GM10248 (cell line): ENCODE measurements at regions not wholly inside any gene's neighbourhood (a gene's known extent, or its start where the extent isn't known, plus 50 kb on each side); places are given as distances from the start of the nearest gene placed in this dataset.

Experiments used
- CTCF ChIA-PET: fragments of 300-600 bp; sonication (Branson Sonifier 250); formaldehyde crosslinking; extraction: SDS; loops from one replicate; lab custom pipeline; 2021; ENCODE audit warnings: antibody characterized with exemption; lab: Yijun Ruan, JAX
- POLR2A ChIA-PET: fragments of 350-650 bp; sonication (Branson Sonifier 250); formaldehyde crosslinking; extraction: SDS; loops from one replicate; lab custom pipeline; 2020; ENCODE audit warnings: antibody characterized with exemption; lab: Yijun Ruan, JAX
- DNase-seq: peaks from one replicate; pipeline ENCODE4 v3.0.0; 2012; ENCODE audit errors: extremely low spot score
- CTCF ChIP-seq: IDR thresholded peaks from 2 replicates; pipeline ENCODE4 v1.5.1; 2012; ENCODE audit warnings: mild to moderate bottlenecking, low read depth; ENCODE audit errors: extremely low read depth, missing control alignments, control extremely low read depth

- ChIA-PET CTCF (no interaction called here), POLR2A (no interaction called here)
- no peak for TF ChIP-seq CTCF
- DNase-seq, result no peak
Observed at GRCh38 chr18:30888344-30888743, 154.2 kb downstream of the DSC3 start.

DNA sequence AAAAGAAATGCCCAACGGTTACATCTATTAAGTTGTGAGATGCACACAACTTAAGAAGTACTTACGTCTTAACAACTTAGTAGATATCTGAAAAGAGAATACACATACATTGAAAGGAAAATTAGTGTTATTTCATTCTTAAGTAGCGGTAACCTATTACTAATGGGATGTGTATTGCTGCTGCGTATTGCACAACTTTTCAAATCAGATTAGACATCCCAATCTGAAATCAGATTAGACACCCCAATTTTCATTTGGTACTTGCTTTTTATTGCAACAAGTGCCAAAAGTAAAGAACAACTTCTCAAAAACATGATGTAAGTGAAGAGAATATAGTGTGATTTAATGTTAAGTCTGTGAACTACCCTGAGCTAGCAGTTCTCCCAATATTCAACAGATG, 155.5 kb downstream of the DSC3 start:
- DNase-seq, result no peak
- no peak for TF ChIP-seq CTCF
- POLR2A ChIA-PET, result no interaction called here
- CTCF ChIA-PET, result no interaction called here

GRCh38 chr18:30870466-30870865, 172.1 kb downstream of the DSC3 start:
- CTCF ChIA-PET, result interaction anchor here (2.7 kb wide), 1 partner anchor 9 kb away, joined by 7 read pairs; no protein-coding TSS in a partner anchor
- POLR2A ChIA-PET, result no interaction called here
- TF ChIP-seq CTCF, result no peak
- DNase-seq, result no peak

- DNase-seq, result no peak
- CTCF ChIA-PET, result no interaction called here
- POLR2A ChIA-PET, result no interaction called here
- no peak for TF ChIP-seq CTCF
Observed at GRCh38 chr18:30862900-30863299, 179.6 kb downstream of the DSC3 start.

DNA sequence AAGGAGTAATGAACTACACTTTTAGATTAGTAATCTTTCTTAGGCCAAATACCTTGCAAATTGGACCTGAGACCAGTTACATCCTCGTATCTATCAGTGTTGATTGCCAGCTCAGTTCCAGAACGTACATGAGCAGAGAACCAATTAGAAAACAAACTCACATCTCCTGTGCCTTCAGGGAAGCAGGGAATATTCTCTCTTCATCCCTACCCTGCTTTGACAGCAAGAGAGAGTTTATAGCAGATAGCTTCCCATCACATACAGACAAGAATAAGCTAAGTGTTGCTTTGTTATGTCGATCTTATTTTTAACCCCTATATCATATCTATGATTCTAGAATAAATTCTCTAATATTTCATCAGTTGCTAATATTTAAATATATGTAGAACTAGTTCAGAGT, 181.8 kb downstream of the DSC3 start:
- ChIA-PET CTCF (interaction anchor here (2.0 kb wide), 1 partner anchor 10 kb away, joined by 7 read pairs; no protein-coding TSS in a partner anchor), POLR2A (no interaction called here)
- DNase-seq, result no peak
- TF ChIP-seq CTCF, result no peak

GRCh38 chr18:30859036-30859435, 183.5 kb downstream of the DSC3 start:
- ChIA-PET POLR2A (no interaction called here), CTCF (interaction anchor here (0.9 to 1.6 kb wide), 3 partner anchors 8 to 50 kb away, joined by 3 read pairs; no protein-coding TSS in a partner anchor)
- no peak for TF ChIP-seq CTCF
- DNase-seq, result no peak
